Choroid plexus epithelial cell (primary cell): ENCODE measurements at regions not wholly inside any gene's neighbourhood (a gene's known extent, or its start where the extent isn't known, plus 50 kb on each side); places are given as distances from the start of the nearest gene placed in this dataset.

Source experiments
- DNase-seq: peaks from one replicate; pipeline ENCODE4 v3.0.0-alpha.2; 2010; ENCODE audit warnings: low read depth
- H3K4me3 ChIP-seq: 2 replicates; pipeline ENCODE4 v1.5.1; 2011; ENCODE audit warnings: low read depth, mild to moderate bottlenecking, control low read depth, low read length, moderate library complexity
- CTCF ChIP-seq: conservative IDR thresholded peaks from 2 replicates; pipeline ENCODE4 v1.5.1; 2011; ENCODE audit warnings: low read depth, mild to moderate bottlenecking, control low read depth, inconsistent platforms, low read length, moderate library complexity

GRCh38 chr13:78169386-78169785, 250.8 kb upstream of the EDNRB start:
- TF ChIP-seq CTCF = no peak

GRCh38 chr13:78168981-78169380, 250.3 kb upstream of the EDNRB start:
- H3K4me3 ChIP-seq = no peak overlapping the region
- DNase-seq = no peak
- TF ChIP-seq CTCF = no peak

More at GRCh38 chr13:78169386-78169785, 250.8 kb upstream of the EDNRB start:
- no peak overlapping the region for H3K4me3 ChIP-seq
- no peak for DNase-seq

DNA sequence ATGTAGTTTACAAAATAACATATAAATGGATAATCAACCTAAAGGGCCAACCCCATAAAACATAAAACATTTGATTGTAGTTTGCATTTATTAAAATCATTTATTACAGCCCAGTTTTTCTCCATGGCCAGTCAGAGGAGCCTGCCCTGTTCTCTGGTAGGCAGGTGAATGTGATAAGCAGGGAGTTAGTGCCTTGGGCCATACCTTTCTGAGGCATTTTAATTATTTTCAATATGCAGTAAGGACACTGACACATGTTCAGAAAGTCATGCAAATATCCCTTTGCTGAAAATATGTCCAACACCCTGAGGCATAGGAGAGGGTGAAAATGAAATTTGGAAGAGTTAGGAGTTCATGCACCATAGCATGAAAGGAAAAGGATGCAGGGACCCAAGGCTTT, 242.6 kb upstream of the EDNRB start:
- no peak overlapping the region for H3K4me3 ChIP-seq
- DNase-seq = no peak
- TF ChIP-seq CTCF = no peak

- no peak for TF ChIP-seq CTCF
- peak; percentile 70 for DNase-seq
- H3K4me3 ChIP-seq = no peak overlapping the region
Measured at GRCh38 chr13:78160793-78161192, 242.2 kb upstream of the EDNRB start.

DNA sequence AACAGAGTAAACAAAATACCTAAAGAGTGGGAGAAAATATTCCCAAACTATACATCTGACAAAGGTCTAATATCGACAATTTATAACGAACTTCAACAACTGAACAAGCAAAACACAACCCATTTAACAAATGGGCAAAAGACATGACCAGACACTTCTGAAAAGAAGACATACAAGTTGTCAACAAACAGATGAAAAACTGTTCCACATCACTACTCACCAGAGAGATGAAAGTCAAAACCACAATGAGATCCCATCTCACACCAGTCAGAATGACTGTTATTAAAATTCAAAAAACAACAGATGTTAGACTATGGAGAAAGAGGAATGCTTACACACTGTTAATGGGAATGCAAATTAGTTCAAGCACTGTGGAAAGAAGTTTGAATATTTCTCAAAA, 233.8 kb upstream of the EDNRB start:
- H3K4me3 ChIP-seq = no peak overlapping the region
- no peak for DNase-seq
- no peak for TF ChIP-seq CTCF

- peak; percentile 59 for DNase-seq
- H3K4me3 ChIP-seq = no peak overlapping the region
Measured at GRCh38 chr13:78147905-78148304, 229.3 kb upstream of the EDNRB start.

More at GRCh38 chr13:78147905-78148304, 229.3 kb upstream of the EDNRB start:
- TF ChIP-seq CTCF = no peak
